ENCODE measurements at regions not wholly inside any gene's neighbourhood (a gene's known extent, or its start where the extent isn't known, plus 50 kb on each side); places are given as distances from the start of the nearest gene placed in this dataset.

DNA sequence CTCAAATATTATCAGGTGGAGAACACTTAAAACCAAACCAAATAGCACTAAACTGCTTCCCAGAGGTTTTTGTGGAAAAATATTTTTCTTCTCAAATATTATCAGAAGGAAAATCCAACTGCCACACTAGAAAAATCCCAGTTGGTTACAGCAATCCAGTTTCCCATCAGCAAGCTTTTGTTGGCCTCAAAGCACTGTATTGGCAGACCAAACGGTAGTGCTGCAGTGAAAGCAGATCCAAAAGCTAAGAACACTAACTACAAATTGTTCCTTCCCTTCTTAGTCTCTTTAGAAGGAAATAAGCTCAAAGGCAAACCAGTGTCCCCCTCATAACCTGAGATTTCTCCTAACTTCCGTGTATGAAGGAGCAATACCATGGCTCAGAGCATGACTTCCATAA lies 105.3 kb downstream of the TRIM36 start:
- Histone ChIP-seq H3K27ac (no peak overlapping the region), H3K4me1 (no peaks in the 10 kb centered on the region), H3K4me3 (no peak overlapping the region), H3K9me3 (no peaks in the 10 kb centered on the region), H3K27me3 (no peaks in the 10 kb centered on the region), H3K36me3 (no peaks in the 10 kb centered on the region)
- TF ChIP-seq, protein P1, sequence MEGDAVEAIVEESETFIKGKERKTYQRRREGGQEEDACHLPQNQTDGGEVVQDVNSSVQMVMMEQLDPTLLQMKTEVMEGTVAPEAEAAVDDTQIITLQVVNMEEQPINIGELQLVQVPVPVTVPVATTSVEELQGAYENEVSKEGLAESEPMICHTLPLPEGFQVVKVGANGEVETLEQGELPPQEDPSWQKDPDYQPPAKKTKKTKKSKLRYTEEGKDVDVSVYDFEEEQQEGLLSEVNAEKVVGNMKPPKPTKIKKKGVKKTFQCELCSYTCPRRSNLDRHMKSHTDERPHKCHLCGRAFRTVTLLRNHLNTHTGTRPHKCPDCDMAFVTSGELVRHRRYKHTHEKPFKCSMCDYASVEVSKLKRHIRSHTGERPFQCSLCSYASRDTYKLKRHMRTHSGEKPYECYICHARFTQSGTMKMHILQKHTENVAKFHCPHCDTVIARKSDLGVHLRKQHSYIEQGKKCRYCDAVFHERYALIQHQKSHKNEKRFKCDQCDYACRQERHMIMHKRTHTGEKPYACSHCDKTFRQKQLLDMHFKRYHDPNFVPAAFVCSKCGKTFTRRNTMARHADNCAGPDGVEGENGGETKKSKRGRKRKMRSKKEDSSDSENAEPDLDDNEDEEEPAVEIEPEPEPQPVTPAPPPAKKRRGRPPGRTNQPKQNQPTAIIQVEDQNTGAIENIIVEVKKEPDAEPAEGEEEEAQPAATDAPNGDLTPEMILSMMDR (IDR thresholded peaks at IDR 0.05), result no peak
- no peak for TF ChIP-seq POLR2AphosphoS5 (IDR thresholded peaks at IDR 0.05)
- no peak for TF ChIP-seq POLR2A (IDR thresholded peaks at IDR 0.05)
- no peak for TF ChIP-seq EP300 (IDR thresholded peaks at IDR 0.05)
- intact Hi-C loops (cut with DNase I; ENCODE audit: low total_unique reads), result no loop called here
- WGBS, 5 donors, result 53 to 71% (median 66%) methylated on average over 2 of the region's 2 CpGs
- no peak for DNase-seq

DNA sequence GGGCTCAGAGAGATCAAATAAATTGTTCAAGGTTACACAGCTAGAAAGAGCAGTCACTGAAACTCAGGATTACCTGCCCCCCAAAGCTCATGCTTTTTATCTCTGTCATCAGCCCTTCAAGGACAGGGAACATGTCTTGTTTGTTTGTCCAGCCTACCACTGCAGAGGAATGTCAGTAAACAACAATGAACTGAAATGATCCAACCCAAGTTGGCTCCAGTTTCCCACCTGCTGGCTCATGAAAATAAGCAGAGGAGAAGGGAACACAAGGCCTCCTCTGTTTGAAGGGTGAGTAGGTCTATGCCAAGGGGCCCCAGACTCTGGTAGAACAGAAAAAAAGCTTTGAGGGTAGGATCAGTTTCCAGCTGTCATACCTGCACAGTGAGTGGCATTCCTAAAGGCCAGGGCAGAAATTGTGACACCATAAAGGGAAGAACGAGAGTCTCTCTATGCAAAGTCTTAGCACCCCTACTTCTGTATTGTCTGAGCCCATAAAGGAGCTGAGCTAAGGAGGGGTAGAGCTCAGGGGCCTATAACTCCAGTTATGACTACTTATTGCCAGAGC lies 115.2 kb downstream of the TRIM36 start:
- H3K36me3 ChIP-seq, result no peaks in the 10 kb centered on the region
- H3K4me1 ChIP-seq, result no peaks in the 10 kb centered on the region
- no peak for DNase-seq
- no peak overlapping the region for H3K4me3 ChIP-seq
- intact Hi-C loops (cut with DNase I; ENCODE audit: low total_unique reads), result no loop called here
- 53 to 83% (median 67%) methylated on average over 1 of the region's 1 CpG for WGBS, 5 donors
- H3K27ac ChIP-seq, result no peak overlapping the region
- TF ChIP-seq POLR2AphosphoS5 (IDR thresholded peaks at IDR 0.05) (no peak), POLR2A (IDR thresholded peaks at IDR 0.05) (no peak), EP300 (IDR thresholded peaks at IDR 0.05) (no peak)
- TF ChIP-seq, protein P1 (IDR thresholded peaks at IDR 0.05), result no peak
- no peaks in the 10 kb centered on the region for H3K9me3 ChIP-seq
- no peaks in the 10 kb centered on the region for H3K27me3 ChIP-seq

- H3K4me1 ChIP-seq, result no peaks in the 10 kb centered on the region
- H3K27me3 ChIP-seq, result no peaks in the 10 kb centered on the region
- no peak overlapping the region for H3K4me3 ChIP-seq
- TF ChIP-seq POLR2A (IDR thresholded peaks at IDR 0.05), result no peak
- TF ChIP-seq, protein P1 (IDR thresholded peaks at IDR 0.05), result no peak
- no peak for TF ChIP-seq EP300 (IDR thresholded peaks at IDR 0.05)
- no peak for TF ChIP-seq POLR2AphosphoS5 (IDR thresholded peaks at IDR 0.05)
- 68 to 79% (median 72%) methylated on average over 2 of the region's 2 CpGs for WGBS, 5 donors
- H3K9me3 ChIP-seq, result no peaks in the 10 kb centered on the region
- H3K36me3 ChIP-seq, result no peaks in the 10 kb centered on the region
- intact Hi-C loops (cut with DNase I; ENCODE audit: low total_unique reads), result no loop called here
- H3K27ac ChIP-seq, result no peak overlapping the region
- DNase-seq, result no peak
Observed at GRCh38 chr5:115052948-115053347, 116.8 kb downstream of the TRIM36 start.

- no peak for TF ChIP-seq POLR2AphosphoS5 (IDR thresholded peaks at IDR 0.05)
- TF ChIP-seq, protein P1 (IDR thresholded peaks at IDR 0.05), result no peak
- TF ChIP-seq EP300 (IDR thresholded peaks at IDR 0.05), result no peak
- TF ChIP-seq POLR2A (IDR thresholded peaks at IDR 0.05), result no peak
- Histone ChIP-seq H3K36me3 (no peaks in the 10 kb centered on the region), H3K27me3 (no peaks in the 10 kb centered on the region), H3K27ac (no peak overlapping the region), H3K9me3 (no peaks in the 10 kb centered on the region), H3K4me1 (no peaks in the 10 kb centered on the region), H3K4me3 (no peak overlapping the region)
- intact Hi-C loops (cut with DNase I; ENCODE audit: low total_unique reads), result no loop called here
- DNase-seq, result no peak
- WGBS, 5 donors, result 19 to 45% (median 39%) methylated on average over 3 of the region's 3 CpGs
Observed at GRCh38 chr5:115050866-115051265, 118.8 kb downstream of the TRIM36 start.
